H9 (cell line): ENCODE measurements at regions not wholly inside any gene's neighbourhood (a gene's known extent, or its start where the extent isn't known, plus 50 kb on each side); places are given as distances from the start of the nearest gene placed in this dataset.
A peak's percentile ranks its signal among the peaks of the same experiment; 100 is the strongest.
"Not testable (repeated sequence)": the region's sequence is repeated elsewhere in the genome, so short reads cannot be mapped to it uniquely, and the experiment has no call there.

Source experiments
- DNase-seq: peaks from one replicate; pipeline ENCODE4 v3.0.0-alpha.2; 2017
- H2AFZ ChIP-seq: one replicate; pipeline ENCODE4 v1.6.1; 2013; ENCODE audit warnings: mild to moderate bottlenecking, low read length, control low read depth, moderate library complexity
- H2AK5ac ChIP-seq: 2 replicates; pipeline ENCODE4 v1.6.1; 2013; ENCODE audit warnings: low read length, control low read depth, mixed read lengths; ENCODE audit not compliant: insufficient read length
- H2BK120ac ChIP-seq: one replicate; pipeline ENCODE4 v1.6.1; 2013; ENCODE audit warnings: low read depth, mild to moderate bottlenecking, low read length, control low read depth, inconsistent platforms; ENCODE audit not compliant: poor library complexity, severe bottlenecking
- H2BK12ac ChIP-seq: 2 replicates; pipeline ENCODE4 v1.6.1; 2013; ENCODE audit warnings: low read length, control low read depth, mixed read lengths, low read depth; ENCODE audit not compliant: insufficient read length
- H2BK15ac ChIP-seq: 2 replicates; pipeline ENCODE4 v1.6.1; 2013; ENCODE audit warnings: low read depth, low read length, control low read depth
- H2BK20ac ChIP-seq: one replicate; pipeline ENCODE4 v1.6.1; 2013; ENCODE audit warnings: low read depth, mild to moderate bottlenecking, low read length, control low read depth, inconsistent platforms; ENCODE audit not compliant: poor library complexity, severe bottlenecking
- H2BK5ac ChIP-seq: 2 replicates; pipeline ENCODE4 v1.6.1; 2013; ENCODE audit warnings: low read length, control low read depth, mixed read lengths; ENCODE audit not compliant: insufficient read length
- H3K14ac ChIP-seq: 2 replicates; pipeline ENCODE4 v1.6.1; 2013; ENCODE audit warnings: low read length, control low read depth; ENCODE audit not compliant: insufficient read depth
- H3K18ac ChIP-seq: 2 replicates; pipeline ENCODE4 v1.6.1; 2013; ENCODE audit warnings: low read depth, mild to moderate bottlenecking, mixed read lengths, low read length, control low read depth; ENCODE audit not compliant: insufficient read length
- H3K23ac ChIP-seq: 2 replicates; pipeline ENCODE4 v1.6.1; 2013; ENCODE audit warnings: low read length, control low read depth, mixed read lengths, low read depth; ENCODE audit not compliant: insufficient read length
- H3K23me2 ChIP-seq: 2 replicates; pipeline ENCODE4 v1.6.1; 2013; ENCODE audit warnings: low read depth, mild to moderate bottlenecking, mixed read lengths, low read length, control low read depth; ENCODE audit not compliant: insufficient read length, poor library complexity, severe bottlenecking
- H3K27ac ChIP-seq: 2 replicates; pipeline ENCODE4 v1.5.1; 2013; ENCODE audit warnings: low read length, control low read depth, mixed read lengths, low read depth; ENCODE audit not compliant: insufficient read length
- H3K27me3 ChIP-seq: 2 replicates; pipeline ENCODE4 v1.6.1; 2013; ENCODE audit warnings: low read length, control low read depth, inconsistent platforms; ENCODE audit not compliant: insufficient read depth
- H3K4ac ChIP-seq: 2 replicates; pipeline ENCODE4 v1.6.1; 2013; ENCODE audit warnings: low read depth, mild to moderate bottlenecking, control low read depth, inconsistent platforms, low read length, moderate library complexity
- H3K4me1 ChIP-seq: 2 replicates; pipeline ENCODE4 v1.6.1; 2013; ENCODE audit warnings: low read length, control low read depth, inconsistent platforms; ENCODE audit not compliant: insufficient read depth
- H3K4me2 ChIP-seq: 2 replicates; pipeline ENCODE4 v1.6.1; 2013; ENCODE audit warnings: low read length, control low read depth, mixed read lengths; ENCODE audit not compliant: insufficient read length, insufficient read depth
- H3K56ac ChIP-seq: 2 replicates; pipeline ENCODE4 v1.6.1; 2013; ENCODE audit warnings: low read depth, mild to moderate bottlenecking, mixed read lengths, low read length, control low read depth; ENCODE audit not compliant: insufficient read length
- H3K79me1 ChIP-seq: 2 replicates; pipeline ENCODE4 v1.6.1; 2013; ENCODE audit warnings: low read depth, mild to moderate bottlenecking, moderate library complexity, low read length, control low read depth, inconsistent platforms; ENCODE audit not compliant: insufficient read depth, poor library complexity, severe bottlenecking
- H3K79me2 ChIP-seq: 2 replicates; pipeline ENCODE4 v1.6.1; 2013; ENCODE audit warnings: low read length, control low read depth, inconsistent platforms; ENCODE audit not compliant: insufficient read depth
- H3K9ac ChIP-seq: 2 replicates; pipeline ENCODE4 v1.6.1; 2013; ENCODE audit warnings: low read length, control low read depth, mixed read lengths; ENCODE audit not compliant: insufficient read length; ENCODE audit errors: extremely low read depth
- H3K9me3 ChIP-seq: one replicate; pipeline ENCODE4 v1.6.1; 2013; ENCODE audit warnings: low read depth, low read length, inconsistent platforms; ENCODE audit not compliant: control insufficient read depth
- H3T11ph ChIP-seq: one replicate; pipeline ENCODE4 v1.6.1; 2013; ENCODE audit warnings: mild to moderate bottlenecking, low read length, control low read depth, inconsistent platforms
- H4K20me1 ChIP-seq: one replicate; pipeline ENCODE4 v1.6.1; 2013; ENCODE audit not compliant: control insufficient read depth, insufficient read length, insufficient read depth
- H4K5ac ChIP-seq: 2 replicates; pipeline ENCODE4 v1.6.1; 2013; ENCODE audit warnings: low read depth, mild to moderate bottlenecking, mixed read lengths, low read length, control low read depth; ENCODE audit not compliant: insufficient read length
- H4K8ac ChIP-seq: replicated peaks from 2 replicates; pipeline ENCODE4 v1.6.1; 2013; ENCODE audit warnings: low read length, control low read depth, mixed read lengths, low read depth; ENCODE audit not compliant: insufficient read length
- H4K91ac ChIP-seq: 2 replicates; pipeline ENCODE4 v1.6.1; 2013; ENCODE audit warnings: low read depth, mild to moderate bottlenecking, moderate library complexity, mixed read lengths, low read length, control low read depth; ENCODE audit not compliant: insufficient read length
- H3K27ac Mint-ChIP-seq, 3 experiments: 2 replicates in 2 of 3; 3 replicates in 1 of 3; pipeline ENCODE4 v1.8.0; 2020 to 2021; ENCODE audit warnings: mixed read lengths in 3 of 3, mild to moderate bottlenecking in 1 of 3, moderate library complexity in 1 of 3
- H3K27me3 Mint-ChIP-seq: 2 replicates; pipeline ENCODE4 v1.8.0; 2021; ENCODE audit warnings: low read depth, mild to moderate bottlenecking, moderate library complexity, mixed read lengths
- H3K36me3 Mint-ChIP-seq, 3 experiments: 2 replicates in 2 of 3; 3 replicates in 1 of 3; pipeline ENCODE4 v1.8.0; 2020 to 2021; ENCODE audit warnings: low read depth in 3 of 3, mixed read lengths in 3 of 3; ENCODE audit not compliant: insufficient read depth in 1 of 3
- H3K4me1 Mint-ChIP-seq, 2 experiments: 2 replicates each; pipeline ENCODE4 v1.8.0; 2020; ENCODE audit warnings: mixed read lengths in 2 of 2
- H3K4me3 Mint-ChIP-seq, 2 experiments: 2 replicates in 1 of 2; 3 replicates in 1 of 2; pipeline ENCODE4 v1.8.0; 2020 to 2021; ENCODE audit warnings: mild to moderate bottlenecking in 2 of 2, mixed read lengths in 2 of 2, moderate library complexity in 1 of 2
- H3K9me3 Mint-ChIP-seq, 2 experiments: 2 replicates in 1 of 2; 3 replicates in 1 of 2; pipeline ENCODE4 v1.8.0; 2020; ENCODE audit warnings: mild to moderate bottlenecking in 2 of 2, mixed read lengths in 2 of 2, moderate library complexity in 1 of 2
- CTCF ChIP-seq: fragments of 200-600 bp; sonication (generic); conservative IDR thresholded peaks from 3 replicates; pipeline ENCODE4 v1.8.0; 2021; ENCODE audit warnings: antibody characterized with exemption, mild to moderate bottlenecking
- WGBS: extraction: QIAGEN DNeasy Blood & Tissue Kit; methylation state at CpG from one replicate; pipeline ENCODE4 v1.1.7; 2013; ENCODE audit warnings: missing lambda C conversion rate, low lambda C conversion rate, mixed read lengths; ENCODE audit not compliant: insufficient read length; ENCODE audit errors: extremely low coverage; 5-methylcytosine and 5-hydroxymethylcytosine counted together

DNA sequence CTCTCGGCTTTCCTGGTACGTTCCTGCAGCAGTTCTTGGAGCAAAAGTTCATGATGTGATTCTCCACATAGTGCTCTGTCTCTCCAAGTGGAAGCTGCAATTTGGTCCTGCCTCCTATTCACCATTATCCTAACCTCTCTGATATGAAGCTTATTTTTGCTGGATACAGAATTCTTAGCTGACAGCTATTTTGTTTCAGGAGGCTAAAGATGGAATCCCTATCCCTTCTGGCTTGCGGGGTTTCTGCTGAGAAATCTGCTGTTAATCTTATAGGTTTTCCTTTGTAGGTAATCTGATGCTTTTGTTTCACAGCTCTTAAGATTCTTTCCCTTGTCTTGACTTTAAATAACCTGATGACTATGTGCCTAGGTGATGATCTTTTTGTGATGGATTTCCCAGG lies 181.6 kb upstream of the VLDLR start:
- H3K79me1 ChIP-seq: no peaks in the 10 kb centered on the region
- no peak overlapping the region for H2AK5ac ChIP-seq
- H2BK12ac ChIP-seq: no peak overlapping the region
- no peak overlapping the region for H3K4ac ChIP-seq
- no peak overlapping the region for H3K4me3 Mint-ChIP-seq
- WGBS: no CpG with 5 or more reads among the region's 3 CpGs
- H2AFZ ChIP-seq: no peak overlapping the region
- no peaks in the 10 kb centered on the region for H3K23me2 ChIP-seq
- 0 out of 2 replicates have a peak, but pooled peaks cover 2% of the 10 kb centered on the region for H3K27me3 Mint-ChIP-seq
- no peaks in the 10 kb centered on the region for H3K4me1 ChIP-seq
- H2BK15ac ChIP-seq: no peak overlapping the region
- H3K79me2 ChIP-seq: no peaks in the 10 kb centered on the region
- H2BK5ac ChIP-seq: peak overlapping the region; percentile 41
- no peak overlapping the region for H3K4me2 ChIP-seq
- H4K8ac ChIP-seq: no peak overlapping the region
- no peaks in the 10 kb centered on the region for H3K9me3 ChIP-seq
- no peak overlapping the region for H2BK120ac ChIP-seq
- no peak overlapping the region for H3T11ph ChIP-seq
- H2BK20ac ChIP-seq: no peak overlapping the region
- no peak for DNase-seq
- H3K23ac ChIP-seq: no peak overlapping the region
- no peaks in the 10 kb centered on the region for H3K4me1 Mint-ChIP-seq
- peaks cover 34 to 90% (median 59%) of the 10 kb centered on the region in 3 experiments for H3K36me3 Mint-ChIP-seq
- H4K20me1 ChIP-seq: no peaks in the 10 kb centered on the region
- no peak overlapping the region for H3K27ac ChIP-seq
- peaks cover 70 to 75% of the 10 kb centered on the region in 2 experiments for H3K9me3 Mint-ChIP-seq
- H3K27ac Mint-ChIP-seq: no peak overlapping the region
- H4K91ac ChIP-seq: no peak overlapping the region
- no peak for TF ChIP-seq CTCF
- H3K9ac ChIP-seq: no peak overlapping the region
- no peak overlapping the region for H4K5ac ChIP-seq
- no peak overlapping the region for H3K14ac ChIP-seq
- no peaks in the 10 kb centered on the region for H3K27me3 ChIP-seq
- H3K56ac ChIP-seq: no peak overlapping the region
- no peak overlapping the region for H3K18ac ChIP-seq

- not testable (repeated sequence) for H2BK12ac ChIP-seq, H3K4me1 Mint-ChIP-seq, H3K27ac Mint-ChIP-seq, H3K27me3 ChIP-seq, H3K9ac ChIP-seq, H3K18ac ChIP-seq, H4K91ac ChIP-seq, H2BK5ac ChIP-seq, H3K56ac ChIP-seq, H2AFZ ChIP-seq, H3K4me2 ChIP-seq, H3K27ac ChIP-seq, H3K14ac ChIP-seq, H3K4me3 Mint-ChIP-seq, H3K27me3 Mint-ChIP-seq, H3K23ac ChIP-seq, H2BK20ac ChIP-seq, H3K79me1 ChIP-seq, H2BK120ac ChIP-seq, H2AK5ac ChIP-seq, H2BK15ac ChIP-seq, H3K23me2 ChIP-seq, H3K4me1 ChIP-seq, H4K20me1 ChIP-seq, DNase-seq, H3K9me3 ChIP-seq, H3K4ac ChIP-seq, H3T11ph ChIP-seq, H4K8ac ChIP-seq, H3K79me2 ChIP-seq, H4K5ac ChIP-seq
- Mint-ChIP-seq H3K36me3 (peaks cover 33 to 52% (median 44%) of the 10 kb centered on the region in 3 experiments), H3K9me3 (peaks cover 40 to 42% of the 10 kb centered on the region in 2 experiments)
- no CpG with 5 or more reads among the region's 1 CpG for whole genome bisulfite sequencing
These were observed 177.7 kb upstream of the VLDLR start for GRCh38 chr9:2443933-2444332.
